ENCODE measurements at regions not wholly inside any gene's neighbourhood (a gene's known extent, or its start where the extent isn't known, plus 50 kb on each side); places are given as distances from the start of the nearest gene placed in this dataset.

DNA sequence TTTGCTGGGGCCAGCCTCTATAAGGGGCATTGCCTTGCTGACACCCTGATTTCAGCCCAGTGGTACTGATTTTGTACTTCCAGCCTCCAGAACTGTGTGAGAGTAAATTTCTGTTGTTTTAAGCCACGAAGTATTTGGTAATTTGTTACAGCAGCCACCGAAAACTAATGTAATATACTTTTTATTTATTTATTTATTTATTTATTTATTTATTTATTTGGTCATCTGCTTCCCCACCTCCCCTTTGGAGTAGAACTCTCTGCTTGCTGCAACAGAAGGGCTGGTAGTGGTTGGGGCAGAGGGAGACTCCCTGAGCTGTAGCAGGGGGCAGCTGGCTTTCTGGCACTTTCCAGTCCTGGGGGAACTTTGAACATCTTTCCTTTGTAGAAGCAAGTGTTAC lies 128.4 kb upstream of the RAG2 start:
- in situ Hi-C loops (cut with MboI; ENCODE audit: low sequenced_read_pairs): no loop called here

DNA sequence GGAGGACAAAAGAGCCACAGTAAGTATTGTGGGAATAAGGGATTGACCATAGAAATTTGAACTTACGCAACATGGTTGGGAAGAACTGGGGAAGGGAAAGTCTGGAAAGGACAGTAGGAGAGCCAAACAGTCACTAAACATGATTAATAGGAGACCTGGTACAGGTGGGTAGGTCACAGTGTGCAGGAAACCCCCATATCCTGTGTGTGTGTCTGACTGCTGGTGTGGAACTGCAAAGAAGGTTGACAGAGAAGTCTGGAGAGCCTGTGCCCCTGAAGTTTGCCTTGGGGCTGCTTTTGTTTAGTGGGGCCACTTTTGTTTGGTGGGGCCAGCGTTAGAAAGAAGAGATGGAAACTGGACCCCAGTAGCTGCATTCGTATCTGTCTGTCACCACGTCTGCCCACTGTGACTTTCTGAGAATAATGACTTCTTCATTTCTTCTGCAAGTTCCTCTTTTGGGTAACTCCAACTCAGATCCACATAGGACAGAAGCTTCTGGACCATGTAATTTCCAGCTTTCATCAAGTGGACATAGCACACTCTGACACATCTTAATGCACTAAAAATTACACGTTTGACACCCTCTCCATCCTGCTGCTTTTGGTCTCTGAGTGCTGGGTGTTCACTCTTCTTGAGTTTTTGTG lies 126.8 kb upstream of the RAG2 start:
- in situ Hi-C loops (cut with MboI; ENCODE audit: low sequenced_read_pairs): no loop called here

DNA sequence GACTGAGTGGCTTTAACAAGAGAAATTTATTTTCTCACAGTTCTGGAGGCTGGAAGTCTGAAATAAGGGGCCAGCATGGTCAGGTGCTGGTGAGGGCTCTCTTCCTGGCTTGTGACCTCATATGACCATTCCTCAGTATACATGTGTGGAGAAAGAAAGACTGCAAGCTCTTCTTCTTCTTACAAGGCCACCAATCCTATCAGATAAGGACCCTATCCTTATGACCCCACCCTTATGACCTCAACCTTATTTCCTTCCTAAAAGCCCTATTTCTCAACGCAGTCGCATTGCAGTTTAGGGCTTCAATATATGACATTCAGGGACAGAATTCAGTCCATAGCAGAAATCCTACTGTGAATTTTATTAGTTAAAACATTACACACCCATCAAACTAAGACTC lies 124.4 kb upstream of the RAG2 start:
- in situ Hi-C loops (cut with MboI; ENCODE audit: low sequenced_read_pairs): no loop called here

DNA sequence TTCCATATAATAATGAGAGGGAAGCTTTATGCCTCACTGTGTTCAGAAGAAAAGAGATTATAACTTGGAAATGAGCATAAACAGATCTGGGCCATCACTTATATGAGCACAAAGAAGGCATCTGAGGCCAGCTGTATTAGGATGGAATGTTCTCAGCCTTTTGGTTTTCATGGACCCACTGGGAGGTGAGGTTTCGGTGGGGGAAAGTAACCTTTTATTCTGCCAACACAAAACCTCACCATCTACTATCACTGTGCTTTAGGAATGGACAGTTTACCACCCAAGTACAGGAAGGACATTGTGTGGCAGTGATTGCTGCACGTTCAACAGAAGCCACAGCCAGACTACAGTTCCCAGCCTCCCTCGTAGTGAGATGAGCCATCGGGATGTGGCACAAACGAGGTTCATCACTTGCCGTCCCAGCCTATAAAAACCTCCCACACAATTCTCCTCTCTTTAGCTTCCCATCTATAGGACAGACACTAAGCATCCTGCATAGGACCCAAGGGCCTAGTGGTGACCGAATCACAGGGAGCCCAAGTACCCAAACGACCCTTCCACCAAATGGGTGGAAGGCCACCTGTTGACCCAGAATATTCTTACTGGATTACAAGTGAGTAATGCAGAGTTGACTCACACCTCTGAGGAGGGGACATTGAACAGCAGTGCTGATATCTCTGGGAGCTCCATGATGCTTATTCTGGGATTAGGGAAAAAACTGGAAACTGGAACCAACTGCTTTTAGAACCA lies 121.5 kb upstream of the RAG2 start:
- in situ Hi-C loops (cut with MboI; ENCODE audit: low sequenced_read_pairs): no loop called here

DNA sequence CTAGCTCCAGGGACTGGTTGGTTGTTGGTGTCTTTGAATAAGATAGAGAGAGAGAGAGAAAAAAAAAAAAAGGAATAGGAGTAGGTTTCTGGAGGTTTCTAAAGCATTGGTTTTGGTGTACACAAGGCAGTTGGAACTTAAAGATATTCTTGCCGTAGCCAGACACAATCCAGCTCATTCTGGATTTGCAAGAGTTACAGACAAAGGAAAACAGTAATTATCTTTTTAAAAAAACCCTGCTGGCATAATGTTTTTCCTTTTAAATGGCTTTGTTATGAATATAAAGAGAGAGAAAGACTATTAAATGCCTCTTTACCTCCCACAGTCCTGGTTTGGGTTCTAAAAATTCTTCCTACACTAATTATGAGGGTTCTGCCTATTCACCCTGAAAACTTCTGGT lies 120.4 kb upstream of the RAG2 start:
- in situ Hi-C loops (cut with MboI; ENCODE audit: low sequenced_read_pairs): no loop called here

DNA sequence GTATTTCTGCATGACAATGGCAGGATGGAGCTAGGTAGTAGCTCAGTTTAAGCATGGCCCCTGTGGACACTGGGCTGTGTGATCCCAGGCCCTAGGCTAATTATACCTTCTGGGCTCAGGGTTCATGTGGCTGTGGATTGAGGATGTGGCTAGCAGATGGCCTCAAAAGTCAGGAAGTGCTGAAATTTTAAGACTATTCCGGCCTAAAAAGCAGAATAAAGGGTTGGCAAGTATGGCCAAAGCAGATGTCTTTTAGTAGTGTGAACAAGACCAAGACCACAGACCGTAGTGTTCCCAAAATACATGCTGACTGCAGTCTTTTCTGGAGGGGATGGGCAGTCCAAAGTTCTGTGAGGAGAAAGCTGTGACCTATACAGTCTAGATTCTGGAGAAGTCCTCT lies 115.7 kb upstream of the RAG2 start:
- in situ Hi-C loops (cut with MboI; ENCODE audit: low sequenced_read_pairs): no loop called here

DNA sequence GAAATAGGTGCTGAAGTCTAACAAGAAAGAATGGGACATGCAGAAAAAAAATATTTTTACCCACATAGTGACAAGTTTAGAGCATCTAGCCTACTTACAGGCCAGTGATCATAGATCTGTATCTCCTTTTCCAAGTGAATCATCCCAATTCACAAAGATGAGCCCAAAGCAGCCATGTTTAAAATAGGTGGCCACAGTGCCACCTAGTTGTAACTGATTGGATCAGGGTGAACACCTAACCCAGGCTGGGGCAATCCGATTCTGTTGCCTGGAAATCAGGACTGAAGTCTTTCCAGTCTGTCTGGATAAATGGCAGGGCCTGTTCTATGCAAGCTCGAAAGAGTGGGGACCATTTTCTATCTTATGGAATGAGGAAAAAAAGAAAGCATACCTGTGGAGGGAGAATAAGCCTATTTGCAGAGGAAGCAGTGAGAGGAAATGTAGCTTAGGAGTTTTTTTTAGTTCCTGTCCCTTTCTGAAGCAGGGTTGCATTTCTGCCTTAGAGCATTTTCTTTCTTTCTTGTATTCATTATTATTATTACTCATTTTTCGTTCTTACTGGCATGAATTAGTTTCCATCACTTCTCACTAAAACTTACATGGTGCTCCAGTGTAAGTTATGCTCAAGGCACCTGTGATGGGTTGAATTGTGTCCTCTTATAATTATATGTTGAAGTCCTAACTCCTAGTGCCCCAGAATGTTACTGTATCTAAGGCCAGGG lies 113.2 kb upstream of the RAG2 start:
- in situ Hi-C loops (cut with MboI; ENCODE audit: low sequenced_read_pairs): no loop called here
